A549 (cell line): ENCODE measurements at regions not wholly inside any gene's neighbourhood (a gene's known extent, or its start where the extent isn't known, plus 50 kb on each side); places are given as distances from the start of the nearest gene placed in this dataset.
"Not testable (repeated sequence)": the region's sequence is repeated elsewhere in the genome, so short reads cannot be mapped to it uniquely, and the experiment has no call there.

Experiments
- ATAC-seq, 2 experiments: fragments of 200-7000 bp in 1 of 2; fragments of >200 bp in 1 of 2; cut with Nextera tagmentation in 1 of 2; cut with Tn5 transposase in 1 of 2; 3 replicates each; pipeline versions ENCODE4 v1.8.0 to v1.9.1; 2018 to 2020; ENCODE audit warnings: mild to moderate bottlenecking in 1 of 2, moderate library complexity in 1 of 2
- CTCF ChIA-PET: fragments of 300-600 bp; sonication (Branson Sonifier 250); formaldehyde crosslinking; extraction: SDS; loops from one replicate; lab custom pipeline; 2021; ENCODE audit warnings: antibody characterized with exemption, inconsistent platforms; lab: Yijun Ruan, JAX
- POLR2A ChIA-PET: fragments of 350-600 bp; formaldehyde crosslinking; extraction: SDS; loops from one replicate; lab custom pipeline; 2021; ENCODE audit warnings: antibody characterized with exemption, inconsistent platforms; lab: Yijun Ruan, JAX
- DNase-seq, 2 experiments: peaks; one replicate each; pipeline versions ENCODE4 v3.0.0 to v3.0.0-alpha.2; 2011 to 2016; ENCODE audit warnings: low read depth in 1 of 2, low spot score in 1 of 2
- FAIRE-seq: peaks from 2 replicates; lab custom pipeline; 2011; peaks lifted over from hg19 to GRCh38; lab: Jason Lieb, UNC
- H3K27ac ChIP-seq, 2 experiments: fragments of >200 bp; sonication (Bioruptor Twin); formaldehyde crosslinking; 3 replicates each; pipeline ENCODE4 v1.5.1; 2016 to 2017
- H3K4me1 ChIP-seq: fragments of >200 bp; sonication (Bioruptor Twin); formaldehyde crosslinking; 3 replicates; pipeline ENCODE4 v1.6.1; 2016
- H3K4me2 ChIP-seq: fragments of >200 bp; sonication (Bioruptor Twin); formaldehyde crosslinking; 3 replicates; pipeline ENCODE4 v1.6.1; 2016
- H3K4me3 ChIP-seq: fragments of >200 bp; sonication (Bioruptor Twin); formaldehyde crosslinking; 3 replicates; pipeline ENCODE4 v1.5.1; 2016
- H3K9me3 ChIP-seq: fragments of >200 bp; sonication (Bioruptor Twin); formaldehyde crosslinking; 3 replicates; pipeline ENCODE4 v1.6.1; 2016
- WGBS: methylation state at CpG from one replicate; pipeline ENCODE4 v1.1.6; 2017; ENCODE audit errors: missing lambda C conversion rate; 5-methylcytosine and 5-hydroxymethylcytosine counted together

DNA sequence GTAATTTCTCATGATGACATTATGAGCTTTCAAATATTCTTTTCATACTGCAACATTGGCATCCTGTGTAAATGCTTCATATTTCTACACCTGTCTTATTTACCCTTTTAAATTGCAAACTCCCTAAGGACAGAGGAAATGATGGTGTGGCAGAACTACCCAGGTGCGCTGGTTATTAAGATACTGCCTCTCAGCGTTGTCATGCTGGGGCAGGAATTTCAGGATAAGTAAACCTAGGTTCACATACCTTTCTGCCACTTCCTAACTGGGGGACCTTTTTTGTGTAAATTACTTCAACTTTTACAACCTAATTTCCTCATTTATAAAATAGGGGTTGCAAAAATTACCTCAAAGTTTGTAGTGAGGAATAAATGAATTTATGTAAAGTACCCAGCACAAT lies 137.7 kb upstream of the NBPF26 start:
- POLR2A ChIA-PET, FAIRE-seq, CTCF ChIA-PET: not testable (repeated sequence)

DNA sequence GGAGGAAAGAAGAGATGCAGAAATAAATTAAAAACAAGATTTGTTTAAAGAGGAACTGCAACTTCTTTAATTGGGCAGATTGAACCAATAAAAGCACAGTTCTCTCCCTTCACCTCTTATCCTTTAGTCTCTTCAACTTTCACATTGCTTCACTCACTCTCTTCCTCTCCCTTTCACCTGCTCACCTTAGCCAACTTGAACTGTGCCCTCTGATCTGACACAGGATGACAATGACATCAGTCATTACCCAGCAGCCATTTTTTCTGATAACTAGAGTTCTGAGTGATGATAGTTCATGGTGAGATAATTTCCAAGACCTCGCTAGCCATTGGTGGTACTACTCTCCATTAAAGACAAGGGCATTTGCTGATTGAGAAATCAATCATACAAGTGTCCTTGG lies 134.9 kb upstream of the NBPF26 start:
- CTCF ChIA-PET, FAIRE-seq, H3K4me1 ChIP-seq, ATAC-seq, POLR2A ChIA-PET, H3K27ac ChIP-seq, DNase-seq, H3K9me3 ChIP-seq, H3K4me2 ChIP-seq, H3K4me3 ChIP-seq: not testable (repeated sequence)
- WGBS, result no CpG with 5 or more reads among the region's 1 CpG

More for the DNA sequence above, 137.7 kb upstream of the NBPF26 start:
- not testable (repeated sequence) for H3K9me3 ChIP-seq, H3K4me2 ChIP-seq, ATAC-seq, DNase-seq, H3K27ac ChIP-seq, H3K4me1 ChIP-seq, H3K4me3 ChIP-seq
- no CpG with 5 or more reads among the region's 2 CpGs for WGBS

DNA sequence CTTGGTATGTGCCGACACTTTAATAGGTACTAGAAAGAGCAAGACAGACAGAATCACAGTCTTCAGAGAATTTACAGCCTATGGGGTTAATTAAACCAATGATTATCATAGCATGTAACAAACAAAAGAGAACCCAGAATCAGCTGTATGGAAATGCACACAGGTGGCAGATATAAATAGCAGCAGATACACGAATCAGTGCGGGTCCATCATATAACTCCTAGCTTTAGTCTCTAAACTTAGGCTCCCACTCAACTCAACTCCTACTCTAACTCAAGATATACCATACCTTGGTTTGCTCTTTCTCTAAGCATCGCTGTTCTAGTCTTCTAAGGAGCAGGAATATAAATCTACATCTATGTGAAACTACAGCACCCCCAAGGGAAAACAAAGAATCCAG lies 132.0 kb upstream of the NBPF26 start:
- H3K4me2 ChIP-seq, H3K27ac ChIP-seq, DNase-seq, CTCF ChIA-PET, FAIRE-seq, ATAC-seq, H3K4me1 ChIP-seq, H3K4me3 ChIP-seq, POLR2A ChIA-PET, H3K9me3 ChIP-seq: not testable (repeated sequence)
- no CpG with 5 or more reads among the region's 4 CpGs for WGBS

DNA sequence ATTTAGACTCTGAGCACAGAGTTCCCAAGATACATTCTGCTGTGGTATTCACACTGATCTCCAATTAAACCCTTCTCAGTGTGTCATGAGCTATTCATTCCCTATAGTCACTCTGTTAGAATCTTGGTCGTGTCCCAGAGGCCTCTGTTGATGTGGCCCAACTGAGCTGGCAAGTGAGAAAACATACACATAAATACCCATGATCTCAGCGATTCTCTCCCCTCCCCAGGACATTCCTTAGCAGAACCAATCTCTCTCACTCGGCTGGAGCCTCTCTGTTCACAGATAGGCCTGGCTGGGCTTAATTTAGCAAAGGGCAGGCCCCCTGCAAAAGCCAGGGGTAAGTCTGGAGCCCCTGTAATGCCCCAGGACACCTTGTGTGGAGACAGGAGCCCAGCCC lies 130.8 kb upstream of the NBPF26 start:
- not testable (repeated sequence) for H3K4me2 ChIP-seq, FAIRE-seq

DNA sequence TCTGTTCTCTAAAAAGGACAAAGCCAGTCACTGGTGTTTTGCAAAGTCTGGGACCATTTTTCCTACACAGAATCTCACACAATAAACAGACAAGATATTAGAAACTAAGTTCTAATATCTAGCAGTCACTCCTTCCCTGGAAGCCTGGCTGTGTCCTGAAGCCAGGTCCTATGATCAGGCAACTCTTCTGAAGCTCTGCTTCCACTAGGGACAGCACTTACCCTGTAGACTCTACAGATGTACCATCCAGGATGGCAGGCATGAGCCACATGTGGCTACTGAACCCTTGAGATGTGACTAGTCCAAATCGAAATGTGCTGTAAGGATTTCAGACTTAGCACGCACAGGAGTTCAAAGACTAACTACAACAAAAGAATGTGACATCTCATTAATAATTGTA lies 130.1 kb upstream of the NBPF26 start:
- FAIRE-seq, DNase-seq, H3K27ac ChIP-seq, H3K9me3 ChIP-seq, POLR2A ChIA-PET, ATAC-seq, H3K4me3 ChIP-seq, H3K4me2 ChIP-seq, CTCF ChIA-PET, H3K4me1 ChIP-seq: not testable (repeated sequence)
- no CpG with 5 or more reads among the region's 2 CpGs for WGBS

More for the DNA sequence above, 130.8 kb upstream of the NBPF26 start:
- H3K4me1 ChIP-seq, H3K9me3 ChIP-seq, ATAC-seq, CTCF ChIA-PET, DNase-seq, H3K4me3 ChIP-seq, H3K27ac ChIP-seq, POLR2A ChIA-PET: not testable (repeated sequence)
- no CpG with 5 or more reads among the region's 3 CpGs for WGBS

DNA sequence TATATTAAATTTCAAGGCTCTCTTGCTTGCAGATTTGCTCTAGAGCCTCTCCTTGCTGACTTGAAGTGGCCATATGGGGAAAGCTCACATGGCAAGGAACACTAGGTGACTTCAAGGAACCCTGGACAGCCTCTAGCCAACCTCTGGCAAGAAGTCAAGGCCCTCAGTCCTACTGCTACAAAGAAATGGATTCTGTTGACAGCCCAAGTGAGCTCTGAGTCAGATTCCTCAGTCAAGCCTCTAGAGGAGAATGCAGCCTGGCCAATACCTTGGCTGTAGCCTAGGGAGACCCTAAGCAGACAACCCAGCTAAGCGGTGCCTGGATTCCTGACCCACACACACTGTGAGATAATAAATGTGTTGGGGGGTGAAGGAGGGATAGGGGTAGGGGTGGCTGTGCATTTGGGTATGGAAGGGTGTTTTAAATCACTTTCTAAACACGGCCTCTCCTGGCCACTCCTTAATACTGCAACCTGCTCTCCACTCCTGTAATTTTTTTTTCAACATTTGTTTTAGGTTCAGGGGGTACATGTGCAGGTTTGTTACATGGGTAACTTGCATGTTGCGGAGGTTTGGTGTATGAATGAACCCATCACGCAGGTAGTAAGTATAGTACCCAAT lies 125.3 kb upstream of the NBPF26 start:
- DNase-seq, H3K4me2 ChIP-seq, H3K27ac ChIP-seq, POLR2A ChIA-PET, FAIRE-seq, CTCF ChIA-PET, H3K9me3 ChIP-seq, ATAC-seq, H3K4me1 ChIP-seq, H3K4me3 ChIP-seq: not testable (repeated sequence)
- no CpG with 5 or more reads among the region's 4 CpGs for WGBS

DNA sequence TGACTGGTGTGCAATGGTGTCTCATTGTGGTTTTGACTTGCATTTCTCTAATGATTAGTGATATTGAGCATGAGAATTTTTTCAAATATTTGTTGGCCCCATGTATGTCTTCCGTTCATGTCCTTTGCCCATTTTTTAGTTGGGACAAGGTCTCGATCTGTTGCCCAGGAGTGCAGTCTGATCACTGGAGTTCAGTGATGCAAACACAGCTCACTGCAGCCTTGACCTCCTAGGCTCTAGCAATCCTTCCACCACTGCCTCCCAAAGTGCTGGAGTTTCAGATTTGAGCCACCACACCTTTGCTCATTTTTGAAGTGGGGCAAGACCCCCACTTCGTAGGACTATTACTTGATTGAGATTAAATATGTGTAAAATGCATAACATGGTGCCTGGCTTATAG lies 124.2 kb upstream of the NBPF26 start:
- H3K4me3 ChIP-seq, CTCF ChIA-PET, FAIRE-seq, H3K27ac ChIP-seq, H3K4me2 ChIP-seq, H3K9me3 ChIP-seq, DNase-seq, H3K4me1 ChIP-seq, POLR2A ChIA-PET, ATAC-seq: not testable (repeated sequence)
- WGBS, result no CpG with 5 or more reads among the region's 3 CpGs

DNA sequence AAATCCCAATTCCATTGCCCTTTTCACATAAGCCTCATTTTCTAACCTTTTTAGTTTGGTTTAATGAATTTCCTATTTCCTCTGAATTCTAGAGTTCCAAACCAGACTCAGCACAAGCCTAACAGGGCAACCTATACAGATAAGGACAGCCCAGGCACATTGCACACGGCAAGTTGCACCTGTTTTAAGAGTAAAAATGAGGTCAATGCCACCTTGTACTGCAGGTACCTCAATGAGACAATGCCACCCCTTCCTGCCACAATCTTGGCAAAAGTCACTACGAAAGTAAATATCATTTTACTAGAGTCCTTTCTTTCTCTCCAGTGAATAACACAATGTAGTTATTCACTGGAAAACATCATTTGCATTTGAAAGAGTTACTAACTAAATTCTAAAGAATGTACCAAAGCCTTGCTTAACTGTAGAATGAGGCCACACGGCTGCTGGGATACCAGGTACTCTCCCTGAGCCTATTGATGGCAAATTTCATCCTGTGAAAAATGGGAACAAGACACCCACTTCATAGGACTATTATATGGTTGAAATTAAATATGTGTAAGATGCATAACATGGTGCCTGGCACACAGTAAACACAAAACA lies 123.2 kb upstream of the NBPF26 start:
- H3K4me1 ChIP-seq, H3K9me3 ChIP-seq, POLR2A ChIA-PET, H3K27ac ChIP-seq, FAIRE-seq, ATAC-seq, H3K4me2 ChIP-seq, DNase-seq, H3K4me3 ChIP-seq, CTCF ChIA-PET: not testable (repeated sequence)
- WGBS, result no CpG with 5 or more reads among the region's 3 CpGs

DNA sequence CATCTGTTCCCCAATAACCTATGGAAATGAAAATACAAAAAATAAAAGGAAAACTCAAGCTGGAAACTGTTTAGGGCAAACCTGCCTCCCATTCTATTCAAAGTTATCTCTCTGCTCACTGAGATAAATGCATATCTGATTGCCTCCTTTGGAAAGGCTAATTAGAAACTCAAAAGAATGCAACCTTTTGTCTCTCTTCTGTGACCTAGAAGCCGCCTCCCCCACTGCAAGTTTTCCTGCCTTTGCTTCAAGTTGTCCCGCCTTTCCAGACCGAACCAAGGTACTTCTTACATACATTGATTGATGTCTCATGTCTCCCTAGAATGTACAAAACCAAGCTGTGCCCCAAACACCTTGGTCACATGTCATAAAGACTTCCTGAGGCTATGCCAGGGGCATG lies 115.9 kb upstream of the NBPF26 start:
- H3K27ac ChIP-seq, ATAC-seq, CTCF ChIA-PET, H3K9me3 ChIP-seq, POLR2A ChIA-PET, H3K4me1 ChIP-seq, DNase-seq, H3K4me2 ChIP-seq, FAIRE-seq, H3K4me3 ChIP-seq: not testable (repeated sequence)
- WGBS, result no CpG with 5 or more reads among the region's 3 CpGs

DNA sequence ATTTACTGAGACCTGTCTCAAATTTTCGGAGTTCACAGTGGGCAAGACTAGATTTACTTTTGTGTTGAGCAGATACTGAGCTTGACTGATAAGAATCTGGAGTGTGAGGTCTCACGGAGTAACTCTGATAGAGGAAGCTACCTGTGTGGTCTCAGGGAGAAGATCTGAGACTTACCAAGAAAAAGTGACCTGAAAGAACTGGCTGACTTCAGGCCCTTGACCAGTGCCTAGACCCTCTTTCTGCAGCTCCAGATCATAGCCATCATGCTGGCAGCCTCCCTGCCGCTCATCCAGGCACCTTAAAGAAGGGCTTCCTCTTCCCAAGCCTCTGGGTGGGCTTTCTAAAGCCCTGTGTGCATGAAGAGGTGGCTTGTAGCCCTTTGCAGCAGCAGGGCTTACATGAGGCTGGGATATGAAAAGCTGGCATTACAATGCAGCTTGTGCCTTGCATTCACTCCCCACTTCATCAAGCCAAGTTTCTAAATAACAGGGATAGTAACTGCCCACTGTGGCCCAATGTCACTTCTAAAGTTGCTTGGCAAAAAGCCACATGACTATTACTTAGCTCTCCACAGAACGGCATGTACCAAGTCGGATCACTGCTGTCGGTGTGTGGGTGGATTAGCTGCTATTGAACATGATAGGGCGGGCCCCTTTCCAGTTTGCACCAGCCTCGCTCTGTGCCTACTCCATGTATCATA lies 115.3 kb upstream of the NBPF26 start:
- POLR2A ChIA-PET, H3K4me1 ChIP-seq, DNase-seq, H3K4me2 ChIP-seq, CTCF ChIA-PET, H3K27ac ChIP-seq, H3K9me3 ChIP-seq, H3K4me3 ChIP-seq, FAIRE-seq: not testable (repeated sequence)
- ATAC-seq, result 0 out of 6 replicates have a peak, but pooled peaks of 1 of the 2 experiments have one; percentile 34
- no CpG with 5 or more reads among the region's 8 CpGs for WGBS

DNA sequence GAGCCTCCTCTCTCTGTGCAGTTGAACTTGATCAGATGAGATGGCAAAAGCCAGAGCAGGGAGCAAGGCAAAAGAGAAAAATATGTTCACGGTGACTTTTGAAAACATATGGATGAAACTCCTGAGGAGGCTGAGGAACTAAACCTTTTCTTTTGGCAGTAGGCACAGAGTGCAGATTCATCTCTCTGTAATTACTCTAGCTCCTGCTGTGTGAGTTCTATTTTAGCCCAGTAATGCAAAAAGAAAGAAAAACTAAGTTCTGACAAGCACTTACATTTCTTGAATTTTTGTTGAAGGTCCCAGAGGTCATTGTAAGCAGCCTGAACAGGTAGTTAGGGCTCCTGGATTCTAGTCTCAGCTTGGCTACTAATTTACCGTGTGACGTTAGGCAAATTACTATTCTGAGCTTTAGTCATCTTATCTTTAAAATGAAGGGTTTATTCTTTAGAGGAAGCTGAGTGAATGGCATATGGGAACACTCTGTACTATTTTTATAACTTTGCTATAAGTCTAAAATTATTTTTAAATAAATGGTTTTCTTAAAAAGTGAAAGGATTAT lies 114.7 kb upstream of the NBPF26 start:
- CTCF ChIA-PET, result not testable (repeated sequence)

More for the DNA sequence above, 114.7 kb upstream of the NBPF26 start:
- DNase-seq, H3K4me1 ChIP-seq, H3K9me3 ChIP-seq, H3K27ac ChIP-seq, FAIRE-seq, H3K4me2 ChIP-seq, ATAC-seq, POLR2A ChIA-PET, H3K4me3 ChIP-seq: not testable (repeated sequence)
- WGBS, result no CpG with 5 or more reads among the region's 3 CpGs
